ENCODE measurements at regions not wholly inside any gene's neighbourhood (a gene's known extent, or its start where the extent isn't known, plus 50 kb on each side); places are given as distances from the start of the nearest gene placed in this dataset.

GRCh38 chr16:79276501-79276900 lies 324.0 kb downstream of the MAF start:
- TF ChIP-seq EZH2 (IDR thresholded peaks at IDR 0.05; ENCODE audit: borderline replicate concordance, low read length) = no peak
- no peak for TF ChIP-seq CTCF (IDR thresholded peaks at IDR 0.05; ENCODE audit: low read length)
- no peak overlapping the region for H3K4me2 ChIP-seq (ENCODE audit: low read length)
- no peaks in the 10 kb centered on the region for H3F3A ChIP-seq (ENCODE audit: insufficient read depth, low read length)
- H2AFZ ChIP-seq (ENCODE audit: low read length) = no peak overlapping the region
- no peak overlapping the region for H3K27ac ChIP-seq (ENCODE audit: low read depth, low read length, poor library complexity, severe bottlenecking)
- H3K27me3 ChIP-seq (ENCODE audit: insufficient read depth, low read length) = no peaks in the 10 kb centered on the region
- no peaks in the 10 kb centered on the region for H3K36me3 ChIP-seq (ENCODE audit: insufficient read depth, low read length)
- H3K9me2 ChIP-seq (ENCODE audit: low read depth, low read length) = no peaks in the 10 kb centered on the region
- no peak overlapping the region for H3K9ac ChIP-seq (ENCODE audit: low read length)
- no peaks in the 10 kb centered on the region for H3K4me1 ChIP-seq (ENCODE audit: insufficient read depth, low read length, severe bottlenecking)
- H4K20me1 ChIP-seq (ENCODE audit: insufficient read depth, low read length) = no peaks in the 10 kb centered on the region
- no peaks in the 10 kb centered on the region for H3K79me2 ChIP-seq (ENCODE audit: insufficient read depth, low read length)
- no peak overlapping the region for H3K4me3 ChIP-seq (ENCODE audit: low read depth, low read length, poor library complexity, severe bottlenecking)
- no peaks in the 10 kb centered on the region for H3K9me3 ChIP-seq (ENCODE audit: low read length)

GRCh38 chr16:79274264-79274663 lies 326.3 kb downstream of the MAF start:
- no peak overlapping the region for H3K4me2 ChIP-seq (ENCODE audit: low read length)
- H3K9me2 ChIP-seq (ENCODE audit: low read depth, low read length) = no peaks in the 10 kb centered on the region
- no peaks in the 10 kb centered on the region for H3K79me2 ChIP-seq (ENCODE audit: insufficient read depth, low read length)
- no peaks in the 10 kb centered on the region for H3F3A ChIP-seq (ENCODE audit: insufficient read depth, low read length)
- H3K27ac ChIP-seq (ENCODE audit: low read depth, low read length, poor library complexity, severe bottlenecking) = no peak overlapping the region
- no peaks in the 10 kb centered on the region for H3K4me1 ChIP-seq (ENCODE audit: insufficient read depth, low read length, severe bottlenecking)
- H3K9me3 ChIP-seq (ENCODE audit: low read length) = no peaks in the 10 kb centered on the region
- no peaks in the 10 kb centered on the region for H4K20me1 ChIP-seq (ENCODE audit: insufficient read depth, low read length)
- no peak overlapping the region for H3K4me3 ChIP-seq (ENCODE audit: low read depth, low read length, poor library complexity, severe bottlenecking)
- H2AFZ ChIP-seq (ENCODE audit: low read length) = no peak overlapping the region
- no peak for TF ChIP-seq CTCF (IDR thresholded peaks at IDR 0.05; ENCODE audit: low read length)
- TF ChIP-seq EZH2 (IDR thresholded peaks at IDR 0.05; ENCODE audit: borderline replicate concordance, low read length) = no peak
- H3K27me3 ChIP-seq (ENCODE audit: insufficient read depth, low read length) = no peaks in the 10 kb centered on the region
- no peak overlapping the region for H3K9ac ChIP-seq (ENCODE audit: low read length)
- H3K36me3 ChIP-seq (ENCODE audit: insufficient read depth, low read length) = no peaks in the 10 kb centered on the region

- Histone ChIP-seq H3K9ac (ENCODE audit: low read length) (no peak overlapping the region), H3K27ac (ENCODE audit: low read depth, low read length, poor library complexity, severe bottlenecking) (no peak overlapping the region), H4K20me1 (ENCODE audit: insufficient read depth, low read length) (no peaks in the 10 kb centered on the region), H3K4me2 (ENCODE audit: low read length) (no peak overlapping the region), H3K9me3 (ENCODE audit: low read length) (no peaks in the 10 kb centered on the region), H3F3A (ENCODE audit: insufficient read depth, low read length) (no peaks in the 10 kb centered on the region), H3K9me2 (ENCODE audit: low read depth, low read length) (no peaks in the 10 kb centered on the region), H3K27me3 (ENCODE audit: insufficient read depth, low read length) (no peaks in the 10 kb centered on the region), H3K36me3 (ENCODE audit: insufficient read depth, low read length) (no peaks in the 10 kb centered on the region), H3K4me3 (ENCODE audit: low read depth, low read length, poor library complexity, severe bottlenecking) (no peak overlapping the region), H2AFZ (ENCODE audit: low read length) (no peak overlapping the region), H3K4me1 (ENCODE audit: insufficient read depth, low read length, severe bottlenecking) (no peaks in the 10 kb centered on the region), H3K79me2 (ENCODE audit: insufficient read depth, low read length) (no peaks in the 10 kb centered on the region)
- TF ChIP-seq EZH2 (IDR thresholded peaks at IDR 0.05; ENCODE audit: borderline replicate concordance, low read length) (no peak), CTCF (IDR thresholded peaks at IDR 0.05; ENCODE audit: low read length) (no peak)
Observed at GRCh38 chr16:79272141-79272577, 328.4 kb downstream of the MAF start.
